ENCODE measurements at regions not wholly inside any gene's neighbourhood (a gene's known extent, or its start where the extent isn't known, plus 50 kb on each side); places are given as distances from the start of the nearest gene placed in this dataset.
"Not testable (repeated sequence)": the region's sequence is repeated elsewhere in the genome, so short reads cannot be mapped to it uniquely, and the experiment has no call there.

DNA sequence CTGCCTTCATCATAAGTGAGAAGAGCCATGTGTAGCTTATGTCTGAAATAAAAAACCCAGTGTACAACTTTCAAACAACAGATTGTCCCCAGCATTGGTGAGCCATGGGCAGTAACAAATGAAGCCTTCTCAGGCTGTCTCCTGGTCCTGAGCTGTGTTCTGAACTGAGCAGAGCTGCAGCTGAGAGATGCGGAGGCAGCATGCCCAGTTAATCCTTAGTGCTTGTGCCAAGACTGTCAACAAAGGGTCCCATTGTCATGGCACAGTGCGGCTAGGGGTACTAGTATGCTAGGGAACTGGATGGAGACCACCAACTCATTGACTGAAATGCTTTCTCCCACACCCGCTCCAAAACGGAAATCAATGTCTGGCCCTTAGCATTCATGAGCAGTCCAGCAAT, 154.3 kb downstream of the RMST start:
- intact Hi-C loops (cut with micrococcal nuclease), result no loop called here

DNA sequence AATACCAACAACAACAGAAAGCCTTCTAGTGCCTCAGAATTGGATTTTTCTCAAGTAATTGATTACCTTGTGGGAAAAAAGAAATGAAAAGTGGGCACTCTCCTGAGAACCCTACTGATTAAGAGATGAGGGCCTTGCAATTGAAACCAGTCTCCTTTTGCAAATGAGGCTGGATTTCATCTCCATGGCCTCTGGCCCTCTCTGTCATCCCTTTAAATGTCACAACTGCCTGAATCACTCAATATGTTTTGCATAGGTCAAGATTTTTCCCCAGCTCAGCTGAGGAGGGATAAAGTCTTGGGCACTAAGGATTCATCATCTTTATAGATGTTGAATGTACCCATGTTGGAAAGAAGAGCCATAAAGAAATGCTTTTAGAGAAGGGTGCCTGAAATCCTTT, 166.4 kb downstream of the RMST start:
- intact Hi-C loops (cut with micrococcal nuclease), result no loop called here

- intact Hi-C loops (cut with micrococcal nuclease), result no loop called here
Observed at GRCh38 chr12:97629382-97629781, 166.8 kb downstream of the RMST start.

- intact Hi-C loops (cut with micrococcal nuclease), result no loop called here
Observed at GRCh38 chr12:97630356-97630755, 167.8 kb downstream of the RMST start.

- intact Hi-C loops (cut with micrococcal nuclease), result no loop called here
Observed at GRCh38 chr12:97630875-97631274, 168.3 kb downstream of the RMST start.

DNA sequence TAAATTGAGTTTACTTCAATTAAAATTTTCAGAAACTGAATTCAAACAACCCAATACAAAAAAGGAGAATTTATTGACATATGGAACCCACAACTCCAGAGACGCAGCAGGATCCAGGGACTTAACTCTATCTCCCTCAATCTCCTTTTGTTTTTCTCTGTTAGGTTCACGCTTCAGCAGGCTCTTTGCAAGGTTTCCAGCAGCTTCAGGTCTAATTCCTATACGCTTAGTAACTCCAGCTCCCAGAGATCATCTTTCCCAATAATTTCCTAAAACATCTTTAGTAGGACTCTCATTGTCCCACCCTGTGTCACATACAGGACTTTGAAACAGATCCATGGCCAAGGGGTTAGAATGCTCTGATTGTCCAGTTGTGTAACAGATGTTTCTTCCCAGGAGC, 175.2 kb downstream of the RMST start:
- intact Hi-C loops (cut with micrococcal nuclease), result no loop called here

GRCh38 chr12:97638739-97639138, 176.1 kb downstream of the RMST start:
- intact Hi-C loops (cut with micrococcal nuclease), result no loop called here

- intact Hi-C loops (cut with micrococcal nuclease), result no loop called here
Observed at GRCh38 chr12:97639702-97640101, 177.1 kb downstream of the RMST start.

GRCh38 chr12:97640826-97641225, 178.2 kb downstream of the RMST start:
- intact Hi-C loops (cut with micrococcal nuclease), result no loop called here

- intact Hi-C loops (cut with micrococcal nuclease), result no loop called here
Observed at GRCh38 chr12:97642911-97643310, 180.3 kb downstream of the RMST start.

- intact Hi-C loops (cut with micrococcal nuclease), result no loop called here
Observed at GRCh38 chr12:97643924-97644323, 181.3 kb downstream of the RMST start.

DNA sequence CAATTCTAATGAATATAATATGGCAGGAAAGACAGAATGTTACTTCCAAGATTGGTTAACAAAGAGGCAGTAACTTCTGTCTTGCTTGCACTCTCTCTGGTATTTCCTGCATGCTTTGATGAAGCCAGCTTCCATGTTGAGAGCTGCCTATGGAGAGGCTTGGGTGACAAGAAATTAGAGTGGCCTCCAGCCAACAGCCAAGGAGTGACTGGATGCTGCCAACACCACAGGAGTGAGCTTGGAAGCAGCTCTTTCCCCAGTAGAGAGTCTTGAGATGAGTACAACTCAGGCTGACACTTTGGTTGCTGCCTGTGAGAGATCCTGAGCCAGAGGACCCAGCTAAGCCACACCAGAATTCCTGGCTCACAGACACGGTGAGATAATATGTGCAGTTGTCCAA, 183.1 kb downstream of the RMST start:
- intact Hi-C loops (cut with micrococcal nuclease), result no loop called here

DNA sequence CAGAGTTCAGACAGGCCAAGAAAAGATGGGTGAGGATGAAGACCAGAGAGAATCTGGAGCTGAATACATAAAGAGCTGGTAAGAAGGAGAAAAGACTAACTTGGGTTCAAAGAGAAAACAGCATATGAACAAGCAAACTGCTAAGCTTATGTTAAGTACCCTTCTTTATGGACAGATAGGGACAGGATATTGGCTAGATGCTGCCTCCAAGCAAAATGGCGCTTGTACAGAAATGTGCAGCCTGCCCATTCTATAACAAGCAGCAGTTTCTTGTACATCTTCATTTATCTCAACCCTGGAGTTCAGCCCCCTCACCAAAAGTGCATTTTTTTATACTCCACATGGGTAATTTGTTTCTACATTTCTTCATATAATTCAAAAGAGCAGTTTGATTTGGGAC, 184.5 kb downstream of the RMST start:
- intact Hi-C loops (cut with micrococcal nuclease), result no loop called here

GRCh38 chr12:97650242-97650641, 187.6 kb downstream of the RMST start:
- intact Hi-C loops (cut with micrococcal nuclease), result no loop called here

- intact Hi-C loops (cut with micrococcal nuclease), result not testable (repeated sequence)
Observed at GRCh38 chr12:97656548-97656947, 193.9 kb downstream of the RMST start.

- intact Hi-C loops (cut with micrococcal nuclease), result no loop called here
Observed at GRCh38 chr12:97659117-97659880, 196.7 kb downstream of the RMST start.

- intact Hi-C loops (cut with micrococcal nuclease), result no loop called here
Observed at GRCh38 chr12:97666263-97666662, 203.7 kb downstream of the RMST start.

- intact Hi-C loops (cut with micrococcal nuclease), result no loop called here
Observed at GRCh38 chr12:97672870-97673269, 210.3 kb downstream of the RMST start.

GRCh38 chr12:97680751-97681150, 218.1 kb downstream of the RMST start:
- intact Hi-C loops (cut with micrococcal nuclease), result no loop called here

- intact Hi-C loops (cut with micrococcal nuclease), result no loop called here
Observed at GRCh38 chr12:97681612-97682504, 219.3 kb downstream of the RMST start.

DNA sequence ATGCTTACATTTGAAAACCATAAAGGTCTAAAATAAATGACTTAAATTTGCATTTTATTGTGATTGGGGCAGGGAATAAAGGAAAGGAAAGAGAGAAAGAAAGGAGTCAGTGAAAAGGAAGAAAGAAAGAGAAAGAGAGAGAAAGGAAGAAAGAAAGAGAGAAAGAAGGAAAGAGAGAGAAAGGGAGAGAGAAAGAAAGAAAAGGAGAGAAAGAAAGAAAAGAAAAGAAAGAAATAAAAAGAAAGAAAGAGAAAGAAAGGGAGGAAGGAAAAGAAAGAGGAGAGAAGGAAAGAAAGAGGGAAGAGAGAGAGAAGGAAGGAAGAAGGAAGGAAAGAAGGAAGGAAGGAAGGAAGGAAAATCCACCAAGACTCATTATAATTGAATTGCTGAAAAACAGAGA, 222.8 kb downstream of the RMST start:
- intact Hi-C loops (cut with micrococcal nuclease), result no loop called here

DNA sequence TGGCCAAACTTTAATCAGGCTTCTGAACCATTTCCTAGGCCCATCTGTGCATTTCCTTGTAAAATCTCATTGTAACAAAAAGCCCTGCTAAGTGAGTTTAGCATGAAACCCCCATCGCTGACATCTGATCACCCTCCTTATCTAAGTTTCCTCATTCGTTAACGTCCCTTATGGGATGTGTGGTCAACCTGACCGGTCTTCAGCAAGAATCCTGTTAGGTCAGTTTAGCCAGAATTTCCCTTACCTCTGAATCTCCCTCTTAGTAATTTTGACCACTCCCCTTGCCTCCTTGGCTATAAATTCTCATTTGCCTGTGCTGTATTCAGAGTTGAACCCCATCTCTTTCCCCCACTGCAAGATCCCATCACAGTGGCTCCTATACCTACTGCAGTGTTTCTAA, 239.3 kb downstream of the RMST start:
- intact Hi-C loops (cut with micrococcal nuclease), result no loop called here

DNA sequence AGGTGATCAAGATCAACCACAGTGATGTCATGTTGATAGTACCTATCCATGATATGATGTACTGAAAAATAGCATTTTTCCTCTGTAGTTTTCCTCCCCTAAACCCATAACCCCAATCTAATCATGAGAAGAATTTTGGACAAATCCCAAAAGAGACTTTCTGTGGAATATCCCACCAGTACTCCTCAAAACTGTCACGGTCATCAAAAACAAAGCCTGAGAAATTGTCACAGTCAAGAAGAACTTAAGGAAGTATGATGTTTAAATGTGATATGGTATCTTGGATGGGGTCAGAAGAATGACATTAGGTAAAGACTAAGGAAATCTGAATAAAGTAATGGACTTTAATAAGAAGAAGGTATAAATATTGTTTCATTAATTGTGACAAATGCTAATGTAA, 248.8 kb downstream of the RMST start:
- intact Hi-C loops (cut with micrococcal nuclease), result no loop called here
